IPS-15b (cell line): ENCODE measurements at regions not wholly inside any gene's neighbourhood (a gene's known extent, or its start where the extent isn't known, plus 50 kb on each side); places are given as distances from the start of the nearest gene placed in this dataset.
"Not testable (repeated sequence)": the region's sequence is repeated elsewhere in the genome, so short reads cannot be mapped to it uniquely, and the experiment has no call there.

Experiments
- H3K27me3 ChIP-seq: one replicate; pipeline ENCODE4 v1.6.1; 2013; ENCODE audit warnings: low read length; ENCODE audit not compliant: control insufficient read depth, insufficient read depth
- H3K36me3 ChIP-seq: one replicate; pipeline ENCODE4 v1.6.1; 2013; ENCODE audit warnings: low read length; ENCODE audit not compliant: control insufficient read depth, insufficient read depth
- H3K4me1 ChIP-seq: one replicate; pipeline ENCODE4 v1.6.1; 2013; ENCODE audit warnings: mild to moderate bottlenecking, low read length; ENCODE audit not compliant: control insufficient read depth, insufficient read depth
- H3K4me3 ChIP-seq: one replicate; pipeline ENCODE4 v1.5.1; 2013; ENCODE audit warnings: low read depth, low read length
- H3K9ac ChIP-seq: one replicate; pipeline ENCODE4 v1.6.1; 2013; ENCODE audit warnings: low read depth, mild to moderate bottlenecking, low read length
- H3K9me3 ChIP-seq: one replicate; pipeline ENCODE4 v1.6.1; 2013; ENCODE audit warnings: mild to moderate bottlenecking, low read length; ENCODE audit not compliant: control insufficient read depth, insufficient read depth

DNA sequence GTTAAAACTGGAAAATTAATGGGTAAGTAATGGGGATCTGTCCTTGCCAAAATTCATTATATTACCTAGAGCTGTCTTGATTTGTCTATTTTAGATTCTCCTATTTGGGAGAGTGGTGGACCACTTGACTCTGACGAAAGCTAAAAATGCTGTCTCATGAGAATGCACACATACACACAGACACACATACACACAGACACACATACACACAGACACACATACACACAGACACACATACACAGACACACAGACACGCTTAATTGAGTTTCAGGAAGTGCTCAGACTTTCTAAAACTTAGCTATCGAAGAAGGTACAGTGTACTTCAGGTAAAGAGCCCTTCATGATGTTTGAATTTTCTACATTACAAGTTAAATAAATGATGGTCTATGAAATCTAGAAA is 279.5 kb downstream of the ANKRD50 start:
- H3K4me3 ChIP-seq = no peak overlapping the region
- no peaks in the 10 kb centered on the region for H3K27me3 ChIP-seq
- H3K9me3 ChIP-seq = no peaks in the 10 kb centered on the region
- no peak overlapping the region for H3K9ac ChIP-seq
- H3K4me1 ChIP-seq = no peaks in the 10 kb centered on the region
- no peaks in the 10 kb centered on the region for H3K36me3 ChIP-seq

DNA sequence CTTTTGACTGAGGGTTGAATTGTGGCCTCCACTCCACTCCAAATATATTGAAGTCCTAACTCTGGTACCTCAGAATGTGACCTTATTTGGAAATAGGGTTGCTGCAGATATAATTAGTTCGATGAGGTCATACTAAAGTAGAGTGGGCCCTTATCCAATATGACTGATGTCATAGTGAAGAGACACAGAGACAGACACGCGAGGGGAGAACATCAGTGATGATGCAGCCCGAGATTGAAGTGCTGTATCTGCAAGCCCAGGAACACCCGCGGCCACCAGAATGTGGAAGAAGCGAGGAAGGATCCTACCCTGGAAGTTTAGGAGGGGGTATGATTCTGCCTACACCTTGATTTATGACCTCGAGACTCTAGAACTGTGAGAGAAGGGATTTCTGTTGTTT is 279.0 kb downstream of the ANKRD50 start:
- H3K36me3 ChIP-seq = no peaks in the 10 kb centered on the region
- no peak overlapping the region for H3K4me3 ChIP-seq
- H3K4me1 ChIP-seq = no peaks in the 10 kb centered on the region
- no peaks in the 10 kb centered on the region for H3K27me3 ChIP-seq
- no peak overlapping the region for H3K9ac ChIP-seq
- no peaks in the 10 kb centered on the region for H3K9me3 ChIP-seq

DNA sequence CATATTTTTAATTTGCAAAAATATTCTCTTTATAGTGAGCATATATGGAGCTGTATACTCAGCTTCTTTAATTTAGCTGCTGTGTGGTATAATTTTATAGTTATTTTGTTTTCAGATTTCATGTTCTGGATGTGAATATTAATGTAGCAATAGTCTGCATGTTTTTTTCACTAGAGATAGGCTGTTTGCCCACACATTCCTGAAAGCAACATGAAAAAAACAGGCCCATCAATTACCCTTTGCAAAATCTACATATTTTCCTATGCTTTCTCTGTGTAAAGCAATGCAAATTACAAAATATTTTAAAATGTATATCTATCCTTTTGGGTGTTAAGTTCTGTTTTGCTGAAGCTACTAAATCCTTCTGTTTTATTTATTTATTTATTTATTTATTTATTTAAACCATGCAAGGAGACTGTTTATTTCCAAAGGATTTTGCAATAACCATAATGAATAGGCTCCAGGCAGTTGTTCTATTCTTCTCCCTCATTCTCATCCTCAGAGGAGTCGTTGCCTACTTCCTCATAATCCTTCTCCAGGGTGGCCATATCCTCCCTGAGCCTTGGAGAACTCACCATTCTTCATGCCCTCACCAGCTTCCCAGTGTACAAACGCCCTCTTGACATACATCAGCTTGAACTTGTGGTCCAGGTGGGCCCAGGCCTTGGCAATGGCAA is 277.1 kb downstream of the ANKRD50 start:
- Histone ChIP-seq H3K9me3 (no peaks in the 10 kb centered on the region), H3K4me1 (no peaks in the 10 kb centered on the region), H3K4me3 (no peak overlapping the region), H3K9ac (no peak overlapping the region), H3K27me3 (no peaks in the 10 kb centered on the region), H3K36me3 (no peaks in the 10 kb centered on the region)

DNA sequence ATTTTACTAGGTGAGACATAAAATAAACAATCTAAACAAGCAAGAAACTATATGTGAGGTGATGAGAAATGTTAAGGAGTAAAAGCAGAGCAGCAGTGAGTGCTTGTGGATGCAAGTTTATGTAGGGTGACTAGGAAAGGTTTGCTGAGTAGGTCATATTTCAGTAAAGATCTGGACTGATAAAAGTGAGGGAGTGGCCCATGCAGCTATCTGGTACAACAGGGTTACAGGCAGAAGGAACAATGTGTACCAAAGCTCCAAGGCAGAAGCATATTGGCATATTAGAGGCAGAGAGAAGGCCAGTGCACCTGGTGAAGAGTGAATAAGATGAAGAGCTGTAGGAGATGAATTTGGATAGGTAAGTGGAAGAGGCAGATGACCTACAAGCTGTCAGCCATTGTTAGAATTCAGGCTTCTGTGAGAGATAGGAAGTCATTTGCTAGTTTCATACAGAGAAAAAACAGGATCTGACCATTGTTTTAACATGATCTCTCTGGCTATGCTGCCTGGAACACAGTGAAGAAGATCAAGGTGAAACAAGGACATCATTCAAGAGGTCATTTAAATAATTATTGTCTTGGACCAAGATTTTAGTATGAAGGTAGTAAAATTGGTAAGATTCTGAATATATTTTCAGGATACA is 274.6 kb downstream of the ANKRD50 start:
- Histone ChIP-seq H3K9me3 (no peaks in the 10 kb centered on the region), H3K9ac (no peak overlapping the region), H3K4me1 (no peaks in the 10 kb centered on the region), H3K4me3 (no peak overlapping the region), H3K36me3 (no peaks in the 10 kb centered on the region), H3K27me3 (no peaks in the 10 kb centered on the region)

DNA sequence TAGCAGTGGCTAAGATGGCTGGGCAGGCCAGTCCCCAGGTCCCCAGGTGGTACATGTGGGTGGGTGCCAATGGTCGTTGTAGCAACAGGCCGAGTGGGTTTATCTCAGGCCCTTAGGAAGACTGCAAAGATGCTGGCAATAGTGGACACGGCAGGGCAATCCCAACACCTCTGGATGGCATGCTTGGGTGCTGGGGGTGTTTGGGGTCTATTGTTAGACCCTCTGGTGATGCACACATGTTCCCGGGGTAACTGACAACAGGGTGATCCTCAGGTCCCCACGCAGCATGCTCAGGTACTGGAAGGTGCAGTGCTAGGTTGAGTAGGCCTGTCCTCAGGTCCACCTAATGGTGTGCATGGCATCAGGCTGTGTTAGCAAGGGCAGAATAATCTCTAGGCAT is 267.5 kb downstream of the ANKRD50 start:
- no peaks in the 10 kb centered on the region for H3K27me3 ChIP-seq
- H3K9me3 ChIP-seq = peaks cover 7% of the 10 kb centered on the region
- no peaks in the 10 kb centered on the region for H3K4me1 ChIP-seq
- no peak overlapping the region for H3K9ac ChIP-seq
- H3K36me3 ChIP-seq = no peaks in the 10 kb centered on the region
- H3K4me3 ChIP-seq = no peak overlapping the region

DNA sequence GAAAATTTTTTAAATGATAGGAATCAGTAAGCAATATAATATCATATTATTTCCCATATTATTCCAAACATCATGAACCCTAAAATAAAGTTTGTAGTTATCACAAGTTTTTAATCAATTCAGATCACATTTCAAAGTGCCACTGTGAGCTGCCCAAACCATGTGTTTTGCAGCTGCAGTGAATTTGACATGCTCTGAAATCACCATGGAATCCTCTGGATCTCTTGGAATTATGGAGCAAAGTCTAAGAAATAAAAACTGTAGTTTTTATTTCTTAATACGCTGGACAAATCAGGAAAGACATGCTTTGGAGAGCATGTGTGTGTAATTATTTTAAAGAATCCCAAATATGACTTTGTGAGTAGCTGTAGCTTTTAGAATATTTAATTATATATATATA is 262.7 kb downstream of the ANKRD50 start:
- H3K9me3 ChIP-seq = peaks cover 7% of the 10 kb centered on the region

DNA sequence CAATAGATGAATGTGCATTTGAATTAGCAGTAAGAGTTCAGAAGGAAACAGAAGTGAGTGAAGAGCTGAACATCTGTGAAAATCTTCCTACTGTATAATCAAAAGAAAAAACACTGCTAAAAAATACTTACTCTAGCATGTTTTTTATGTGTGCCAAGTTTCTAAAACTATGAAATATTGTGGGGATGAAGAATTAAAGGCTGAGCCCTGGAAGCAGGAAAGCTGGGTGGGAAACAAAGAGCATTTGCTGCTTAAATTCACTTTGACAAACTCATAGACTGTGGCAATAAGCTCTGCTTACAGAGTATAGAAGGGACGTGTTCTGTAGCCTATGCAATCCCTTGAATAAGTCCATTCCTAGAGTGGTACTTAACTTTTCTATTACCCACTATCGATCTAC is 261.7 kb downstream of the ANKRD50 start:
- Histone ChIP-seq H3K9ac (no peak overlapping the region), H3K36me3 (no peaks in the 10 kb centered on the region), H3K4me1 (no peaks in the 10 kb centered on the region), H3K9me3 (peaks cover 7% of the 10 kb centered on the region), H3K4me3 (no peak overlapping the region), H3K27me3 (no peaks in the 10 kb centered on the region)

More for the DNA sequence above, 262.7 kb downstream of the ANKRD50 start:
- no peaks in the 10 kb centered on the region for H3K36me3 ChIP-seq
- no peak overlapping the region for H3K4me3 ChIP-seq
- H3K27me3 ChIP-seq = no peaks in the 10 kb centered on the region
- H3K4me1 ChIP-seq = no peaks in the 10 kb centered on the region
- no peak overlapping the region for H3K9ac ChIP-seq

DNA sequence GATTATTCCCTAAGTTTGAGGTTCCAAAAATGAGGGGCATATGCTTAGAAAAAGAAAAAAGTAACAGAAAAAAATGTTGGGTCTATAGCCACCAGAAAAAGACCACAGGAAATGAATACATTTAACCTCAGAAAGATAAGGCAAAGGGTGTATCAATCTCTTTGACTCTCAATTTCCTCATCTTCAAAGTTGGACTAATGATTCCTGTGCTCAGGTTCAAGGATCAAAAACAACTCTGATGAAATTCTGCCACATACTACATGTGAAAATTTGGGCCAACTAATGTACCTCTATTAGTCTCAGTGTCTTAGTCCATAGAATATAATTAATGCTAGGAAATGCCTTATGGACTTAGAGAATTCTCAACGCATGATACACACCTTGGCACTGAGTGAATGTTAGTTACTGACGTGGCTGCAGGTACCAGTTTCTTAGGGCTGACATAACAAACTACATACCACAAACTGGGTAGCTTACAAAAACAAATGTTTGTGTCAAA is 257.7 kb downstream of the ANKRD50 start:
- Histone ChIP-seq H3K4me3 (no peak overlapping the region), H3K4me1 (peaks cover 6% of the 10 kb centered on the region), H3K36me3 (no peaks in the 10 kb centered on the region), H3K27me3 (no peaks in the 10 kb centered on the region), H3K9me3 (no peaks in the 10 kb centered on the region), H3K9ac (no peak overlapping the region)

DNA sequence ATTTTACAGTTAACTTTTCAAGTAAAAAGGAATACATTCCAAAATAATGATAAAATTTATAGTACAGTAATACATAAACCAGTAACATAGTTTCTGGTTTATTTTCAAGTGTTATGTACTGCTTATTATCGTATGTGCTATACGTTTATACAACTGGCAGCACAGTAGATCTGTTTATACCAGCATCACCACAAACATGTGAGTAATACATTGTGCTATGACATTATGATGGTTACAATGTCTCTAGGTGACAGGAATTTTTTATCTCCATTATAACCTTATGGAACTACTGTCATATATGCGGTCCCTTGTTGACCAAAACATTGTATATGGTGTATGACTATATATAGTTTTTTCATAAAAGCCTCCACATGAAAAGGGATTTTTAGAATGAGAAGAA is 256.9 kb downstream of the ANKRD50 start:
- H3K9ac ChIP-seq = no peak overlapping the region
- no peaks in the 10 kb centered on the region for H3K9me3 ChIP-seq
- no peaks in the 10 kb centered on the region for H3K27me3 ChIP-seq
- no peak overlapping the region for H3K4me3 ChIP-seq
- H3K36me3 ChIP-seq = no peaks in the 10 kb centered on the region
- peaks cover 6% of the 10 kb centered on the region for H3K4me1 ChIP-seq

DNA sequence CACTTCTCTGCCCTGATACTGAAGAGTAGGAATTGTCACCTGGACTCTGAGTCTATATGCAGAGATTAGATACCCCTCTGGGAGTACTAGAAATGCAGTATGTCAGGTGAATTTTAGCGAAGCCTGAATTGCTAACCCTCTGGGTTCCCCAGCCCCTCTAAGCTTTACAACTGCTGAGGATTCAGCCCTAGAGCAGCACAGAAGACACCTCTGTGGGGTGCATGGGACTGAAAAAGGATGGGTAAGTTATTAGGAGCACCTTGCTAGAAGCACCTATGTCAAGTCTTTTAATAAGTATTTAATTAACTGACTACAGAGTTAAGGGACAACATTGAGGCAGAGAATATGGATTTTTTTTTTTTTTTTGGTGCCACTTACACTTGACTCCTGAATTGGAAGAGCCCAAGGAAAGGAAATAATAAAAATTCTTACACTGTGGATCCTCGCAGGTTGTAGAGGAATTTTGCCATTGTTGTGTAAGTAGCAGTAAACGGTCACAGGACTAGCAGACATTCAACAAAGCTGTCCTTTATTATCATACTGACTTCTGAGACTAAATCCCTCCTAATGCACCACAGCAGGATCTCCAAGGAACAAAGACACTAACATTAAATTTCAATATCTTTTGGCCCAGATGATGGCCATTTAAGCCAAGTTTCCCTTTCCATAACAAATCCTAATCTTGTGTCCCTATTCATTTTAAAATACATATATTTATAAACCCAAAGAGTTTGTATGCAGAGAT is 253.2 kb downstream of the ANKRD50 start:
- no peak overlapping the region for H3K9ac ChIP-seq

DNA sequence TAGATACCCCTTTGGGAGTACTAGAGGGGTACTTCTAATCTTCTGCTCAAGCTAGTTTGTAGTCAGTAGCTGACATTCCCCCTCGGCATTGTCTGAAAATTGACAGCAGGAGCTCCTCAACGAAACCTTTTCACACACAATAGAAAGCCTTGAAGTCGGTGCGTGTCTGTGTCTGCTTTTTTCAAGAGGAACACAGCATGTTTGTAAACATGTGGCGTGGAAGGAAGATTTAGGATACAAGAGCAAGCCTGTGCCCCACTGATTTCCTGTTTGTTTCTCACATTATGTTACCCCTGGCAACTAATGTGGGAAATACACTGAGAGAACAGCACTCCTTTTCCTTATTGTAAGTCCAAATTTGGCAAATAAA is 252.6 kb downstream of the ANKRD50 start:
- H3K9me3 ChIP-seq = peaks cover 4% of the 10 kb centered on the region
- no peak overlapping the region for H3K4me3 ChIP-seq
- no peaks in the 10 kb centered on the region for H3K27me3 ChIP-seq
- no peak overlapping the region for H3K9ac ChIP-seq
- peaks cover 6% of the 10 kb centered on the region for H3K4me1 ChIP-seq
- H3K36me3 ChIP-seq = no peaks in the 10 kb centered on the region

More for the DNA sequence above, 253.2 kb downstream of the ANKRD50 start:
- Histone ChIP-seq H3K9me3 (peaks cover 4% of the 10 kb centered on the region), H3K36me3 (no peaks in the 10 kb centered on the region), H3K4me1 (peaks cover 6% of the 10 kb centered on the region), H3K4me3 (no peak overlapping the region), H3K27me3 (no peaks in the 10 kb centered on the region)

DNA sequence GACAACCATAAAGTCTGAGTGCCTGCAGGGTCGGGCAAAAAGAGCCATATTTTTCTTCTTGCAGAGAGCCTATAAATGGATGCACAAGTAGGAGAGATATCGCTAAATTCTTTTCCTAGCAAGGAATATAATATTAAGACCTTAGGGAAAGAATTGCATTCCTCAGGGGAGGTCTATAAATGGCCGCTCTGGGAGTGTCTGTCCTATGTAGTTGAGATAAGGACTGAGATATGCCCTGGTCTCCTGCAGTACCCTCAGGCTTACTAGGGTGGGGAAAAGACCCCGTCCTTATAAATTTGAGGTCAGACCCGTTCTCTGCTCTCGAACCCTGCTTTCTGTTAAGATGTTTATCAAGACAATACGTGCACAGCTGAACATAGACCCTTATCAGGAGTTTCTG is 250.9 kb downstream of the ANKRD50 start:
- H3K4me3 ChIP-seq, H3K9ac ChIP-seq, H3K9me3 ChIP-seq, H3K4me1 ChIP-seq, H3K27me3 ChIP-seq, H3K36me3 ChIP-seq: not testable (repeated sequence)
